Stimulated activated effector memory CD8-positive, alpha-beta T cell treated with anti-CD3 and anti-CD28 coated beads, Interleukin-12 subunit alpha, Interleukin-12 subunit beta, amount 100 ng/mL, for 72 hours (primary cell): ENCODE measurements at regions not wholly inside any gene's neighbourhood (a gene's known extent, or its start where the extent isn't known, plus 50 kb on each side); places are given as distances from the start of the nearest gene placed in this dataset.

Source experiments
- ATAC-seq: fragments of 150-1000 bp; cut with Tn5 transposase; 2 replicates; pipeline ENCODE4 v1.10.0; 2021
- DNase-seq, 2 donors: peaks; one replicate each; pipeline ENCODE4 v3.0.0; 2021 to 2022; ENCODE audit warnings: low spot score in 2 of 2
- H3K27ac Mint-ChIP-seq: one replicate; pipeline ENCODE4 v1.8.0; 2022; ENCODE audit warnings: mild to moderate bottlenecking, mixed read lengths
- H3K36me3 Mint-ChIP-seq: one replicate; pipeline ENCODE4 v1.8.0; 2022; ENCODE audit warnings: mild to moderate bottlenecking, mixed read lengths
- H3K4me1 Mint-ChIP-seq: one replicate; pipeline ENCODE4 v1.8.0; 2022; ENCODE audit warnings: mixed read lengths
- H3K4me3 Mint-ChIP-seq: one replicate; pipeline ENCODE4 v1.8.0; 2022; ENCODE audit warnings: mild to moderate bottlenecking, mixed read lengths
- H3K9me3 Mint-ChIP-seq: one replicate; pipeline ENCODE4 v1.8.0; 2022; ENCODE audit warnings: mixed read lengths

DNA sequence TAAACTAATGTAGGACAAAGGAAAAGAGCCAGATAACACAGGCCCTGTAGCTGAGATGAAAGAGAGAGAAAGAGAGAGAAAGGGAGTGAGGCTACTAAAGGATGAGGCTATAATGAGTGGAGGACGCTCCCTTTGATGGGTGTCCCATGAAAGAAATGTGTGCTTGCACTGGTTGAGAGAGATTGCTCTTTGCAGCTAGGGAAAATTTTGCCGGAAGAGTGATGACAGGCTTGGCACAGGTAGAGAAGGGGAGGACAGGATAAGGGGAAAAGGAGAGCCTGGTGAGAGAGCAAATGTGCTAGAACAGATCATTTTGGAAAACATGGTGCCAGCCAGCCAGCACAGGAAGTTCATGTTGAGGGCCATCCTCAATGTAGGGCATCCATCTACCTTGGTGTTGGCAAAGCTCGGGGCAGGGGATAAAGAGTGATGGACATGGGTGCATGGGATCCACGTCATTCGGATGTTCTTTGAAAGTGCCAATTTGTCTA is 248.6 kb downstream of the BTG1 start:
- H3K36me3 Mint-ChIP-seq: no peaks in the 10 kb centered on the region
- H3K27ac Mint-ChIP-seq: no peak overlapping the region
- no peak for DNase-seq
- H3K4me3 Mint-ChIP-seq: no peak overlapping the region
- H3K9me3 Mint-ChIP-seq: peaks cover 7% of the 10 kb centered on the region
- no peaks in the 10 kb centered on the region for H3K4me1 Mint-ChIP-seq
- no peak for ATAC-seq

DNA sequence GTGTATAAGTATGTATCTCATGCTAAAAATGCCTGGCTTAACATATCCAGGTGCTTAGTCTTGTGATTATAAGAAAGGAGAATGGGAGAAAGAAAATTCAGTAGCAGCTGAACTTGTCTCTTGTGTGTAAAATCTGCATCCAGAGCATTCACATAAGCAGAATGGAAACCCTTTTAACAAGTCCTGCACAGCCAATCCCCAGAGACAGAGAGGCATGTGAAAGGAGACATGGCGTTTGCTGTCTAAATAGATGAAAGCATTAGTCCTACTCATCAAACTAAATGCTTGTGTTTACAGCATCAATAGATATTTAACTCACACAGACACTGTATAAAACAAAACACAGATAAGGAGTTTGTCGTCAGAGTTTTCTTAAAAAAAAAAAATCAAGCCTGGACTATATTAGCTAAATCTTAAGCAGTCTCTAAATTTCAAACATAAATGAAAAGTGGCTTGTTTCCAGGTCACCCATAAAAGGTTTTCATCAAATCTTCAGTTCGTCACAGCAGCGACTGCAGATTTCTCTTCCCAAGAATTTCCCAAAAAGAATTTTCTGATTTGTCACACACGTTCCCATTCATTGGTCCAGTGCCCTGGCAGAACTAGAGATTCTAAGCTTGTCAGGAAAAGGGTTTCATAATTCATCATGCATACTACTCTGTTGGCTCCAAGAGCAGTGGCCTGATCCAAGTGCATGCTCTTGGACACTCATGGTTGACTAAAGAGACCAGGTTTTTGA is 249.2 kb downstream of the BTG1 start:
- no peak overlapping the region for H3K27ac Mint-ChIP-seq
- ATAC-seq (no peak), DNase-seq (no peak)
- no peak overlapping the region for H3K4me3 Mint-ChIP-seq
- H3K9me3 Mint-ChIP-seq: peaks cover 5% of the 10 kb centered on the region
- H3K4me1 Mint-ChIP-seq: no peaks in the 10 kb centered on the region
- H3K36me3 Mint-ChIP-seq: no peaks in the 10 kb centered on the region

DNA sequence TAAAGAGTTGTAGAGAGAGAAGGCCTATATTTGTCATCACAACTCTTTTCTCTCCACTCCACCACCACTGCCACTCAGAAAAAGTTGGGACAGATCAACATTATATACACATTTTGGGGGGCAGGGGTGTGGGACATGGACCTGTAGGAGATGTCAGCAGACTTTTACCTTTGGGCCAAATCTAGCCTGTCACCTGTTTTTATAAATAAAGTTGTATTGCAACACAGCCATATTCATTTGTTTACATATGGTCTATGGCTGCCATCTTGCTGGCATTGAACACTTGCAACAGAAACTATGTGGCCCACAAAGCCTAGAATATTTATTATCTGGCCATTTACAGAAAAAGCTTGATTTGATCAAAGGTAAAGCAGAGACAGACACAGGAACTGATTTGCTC is 250.7 kb downstream of the BTG1 start:
- Mint-ChIP-seq H3K36me3 (no peaks in the 10 kb centered on the region), H3K27ac (no peak overlapping the region), H3K9me3 (peaks cover 5% of the 10 kb centered on the region), H3K4me3 (no peak overlapping the region), H3K4me1 (no peaks in the 10 kb centered on the region)
- DNase-seq (no peak), ATAC-seq (no peak)

DNA sequence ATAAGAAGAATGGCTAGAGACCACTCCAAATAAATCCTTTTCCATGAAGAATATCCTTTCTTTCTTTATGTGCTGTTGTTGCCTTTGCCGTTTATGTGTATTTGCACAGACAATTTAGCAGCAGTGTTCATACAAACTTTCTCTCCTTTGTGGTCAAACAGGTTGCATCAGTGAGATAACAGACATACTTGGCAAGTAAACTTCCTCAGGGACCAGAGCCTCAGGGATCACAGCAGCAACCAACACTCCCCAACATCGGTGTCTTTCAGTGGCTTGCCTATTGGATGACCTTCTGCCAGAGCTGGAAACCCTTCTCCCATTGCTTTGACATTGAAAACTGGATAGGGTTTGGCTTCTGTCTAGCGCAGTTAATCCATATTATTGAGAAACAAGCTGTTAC is 252.2 kb downstream of the BTG1 start:
- Mint-ChIP-seq H3K36me3 (no peaks in the 10 kb centered on the region), H3K27ac (no peak overlapping the region), H3K9me3 (peaks cover 5% of the 10 kb centered on the region), H3K4me3 (no peak overlapping the region), H3K4me1 (no peaks in the 10 kb centered on the region)
- DNase-seq (no peak), ATAC-seq (no peak)

DNA sequence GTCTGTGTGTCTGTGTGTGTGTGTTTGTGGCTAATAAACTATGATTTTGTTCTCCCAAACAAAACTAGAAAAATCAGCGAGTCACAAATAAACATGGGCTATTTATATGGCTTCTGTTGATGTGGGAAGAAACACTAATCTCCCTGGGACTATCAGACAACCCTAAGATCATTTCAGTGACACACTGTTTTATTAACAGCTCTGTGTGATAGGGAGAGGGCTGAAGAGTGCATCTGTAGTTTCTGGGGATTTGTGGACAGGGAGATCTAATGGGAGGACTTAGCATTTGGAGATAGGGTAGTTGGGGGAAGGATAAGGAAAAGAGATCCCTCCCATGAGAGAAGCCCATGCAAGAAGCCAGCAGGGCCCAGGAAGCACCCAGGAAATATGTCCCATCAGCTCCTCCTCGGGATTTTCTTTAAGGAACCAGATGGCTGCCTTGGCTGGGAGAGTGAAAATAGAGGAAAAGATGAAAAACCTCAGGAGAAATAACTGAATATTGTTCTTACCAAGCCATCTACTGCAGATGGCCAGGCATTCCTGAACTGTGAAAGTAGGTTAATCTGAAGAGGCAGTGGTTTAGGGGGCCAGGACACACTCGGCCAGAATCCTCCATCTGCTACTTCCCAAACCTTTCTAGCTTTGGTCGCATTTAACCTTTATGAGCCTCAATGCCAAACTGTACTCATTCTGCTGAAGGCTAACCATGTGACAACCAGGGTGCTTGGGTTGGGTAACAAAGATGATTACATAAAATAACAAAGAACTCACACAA is 253.4 kb downstream of the BTG1 start:
- H3K36me3 Mint-ChIP-seq: no peaks in the 10 kb centered on the region
- H3K4me1 Mint-ChIP-seq: no peaks in the 10 kb centered on the region
- no peak overlapping the region for H3K4me3 Mint-ChIP-seq
- no peak for ATAC-seq
- peaks cover 5% of the 10 kb centered on the region for H3K9me3 Mint-ChIP-seq
- no peak for DNase-seq
- peak overlapping the region; percentile 56 for H3K27ac Mint-ChIP-seq

DNA sequence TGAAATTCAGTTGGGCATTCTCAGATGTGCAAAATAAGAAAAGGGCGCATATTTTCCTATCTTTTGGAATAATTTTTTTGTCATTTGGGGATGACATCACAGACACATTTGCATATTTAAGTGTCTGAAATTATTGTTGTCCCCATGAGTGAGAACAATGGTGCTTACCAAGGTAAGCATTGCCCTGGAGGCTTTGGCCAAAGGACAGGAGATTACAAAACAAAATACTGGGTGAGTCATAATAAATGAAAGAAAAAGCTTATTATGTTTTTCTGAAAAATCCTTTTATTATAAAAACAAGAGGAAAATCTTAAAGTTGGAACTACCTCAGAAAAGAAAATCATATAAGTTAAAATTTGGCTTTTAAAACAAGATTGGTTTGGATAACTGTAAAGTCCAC is 254.9 kb downstream of the BTG1 start:
- Mint-ChIP-seq H3K4me3 (no peak overlapping the region), H3K27ac (no peak overlapping the region), H3K4me1 (no peaks in the 10 kb centered on the region), H3K9me3 (no peaks in the 10 kb centered on the region), H3K36me3 (no peaks in the 10 kb centered on the region)
- ATAC-seq (no peak), DNase-seq (no peak)

DNA sequence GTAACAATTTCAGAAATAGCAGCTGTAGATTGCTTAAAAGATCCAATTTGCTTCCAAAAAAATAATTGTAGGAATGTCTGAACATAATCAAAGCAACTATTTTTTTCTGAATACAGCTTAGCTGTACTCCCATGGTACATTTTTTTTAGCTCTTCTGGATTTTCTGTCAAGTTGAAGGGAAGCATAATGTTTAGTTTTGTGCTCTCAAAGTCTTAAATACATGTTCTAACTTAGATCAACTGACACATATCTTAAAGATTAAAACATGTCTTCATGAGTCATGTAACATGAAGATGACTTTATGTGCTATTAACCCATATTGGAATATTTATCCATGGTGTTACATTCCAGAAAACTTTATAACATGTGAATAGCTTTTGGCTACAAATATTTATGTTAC is 255.7 kb downstream of the BTG1 start:
- no peak for ATAC-seq
- no peak overlapping the region for H3K27ac Mint-ChIP-seq

DNA sequence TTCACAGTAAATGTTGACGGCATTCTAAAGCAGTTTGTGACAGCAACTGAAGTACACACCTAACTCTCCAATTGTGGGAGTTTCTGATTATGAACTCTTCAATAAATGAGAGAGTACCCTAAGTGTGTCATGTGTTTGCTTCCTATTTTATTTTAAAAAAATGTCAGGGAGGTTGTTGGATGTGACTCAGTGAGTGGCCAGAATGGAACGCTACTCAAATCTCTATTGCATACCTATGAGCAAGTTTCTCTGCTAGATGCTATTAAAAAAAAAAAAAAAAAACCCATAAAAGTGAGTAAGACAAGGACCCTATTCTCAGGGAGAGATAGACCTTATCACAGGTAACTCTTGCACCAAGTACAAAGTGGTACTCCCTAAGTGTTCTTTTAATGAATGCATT is 256.6 kb downstream of the BTG1 start:
- Mint-ChIP-seq H3K4me1 (no peaks in the 10 kb centered on the region), H3K36me3 (no peaks in the 10 kb centered on the region), H3K4me3 (no peak overlapping the region), H3K9me3 (no peaks in the 10 kb centered on the region), H3K27ac (no peak overlapping the region)
- ATAC-seq (no peak), DNase-seq (no peak)

More for the DNA sequence above, 255.7 kb downstream of the BTG1 start:
- no peak for DNase-seq
- no peaks in the 10 kb centered on the region for H3K4me1 Mint-ChIP-seq
- H3K4me3 Mint-ChIP-seq: no peak overlapping the region
- no peaks in the 10 kb centered on the region for H3K36me3 Mint-ChIP-seq
- H3K9me3 Mint-ChIP-seq: no peaks in the 10 kb centered on the region

DNA sequence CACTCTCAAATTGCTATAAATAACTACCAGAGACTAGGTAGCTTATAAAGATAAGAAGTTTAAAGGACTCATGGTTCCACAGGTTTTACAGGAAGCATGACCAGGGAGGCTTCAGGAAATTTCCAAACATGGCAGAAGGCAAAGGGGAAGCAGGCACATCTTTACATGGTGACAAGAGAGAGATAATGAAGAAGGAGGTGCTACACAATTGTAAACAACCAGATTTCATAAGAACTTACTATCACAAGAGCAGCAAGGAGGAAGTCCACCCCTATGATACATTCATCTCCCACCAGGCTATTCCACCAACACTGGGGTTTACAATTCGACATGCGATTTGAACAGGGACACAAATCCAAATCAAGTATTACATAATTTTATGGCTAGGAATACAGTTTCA is 257.7 kb downstream of the BTG1 start:
- DNase-seq (no peak), ATAC-seq (no peak)
- Mint-ChIP-seq H3K36me3 (no peaks in the 10 kb centered on the region), H3K4me1 (no peaks in the 10 kb centered on the region), H3K9me3 (no peaks in the 10 kb centered on the region), H3K4me3 (no peak overlapping the region), H3K27ac (no peak overlapping the region)

DNA sequence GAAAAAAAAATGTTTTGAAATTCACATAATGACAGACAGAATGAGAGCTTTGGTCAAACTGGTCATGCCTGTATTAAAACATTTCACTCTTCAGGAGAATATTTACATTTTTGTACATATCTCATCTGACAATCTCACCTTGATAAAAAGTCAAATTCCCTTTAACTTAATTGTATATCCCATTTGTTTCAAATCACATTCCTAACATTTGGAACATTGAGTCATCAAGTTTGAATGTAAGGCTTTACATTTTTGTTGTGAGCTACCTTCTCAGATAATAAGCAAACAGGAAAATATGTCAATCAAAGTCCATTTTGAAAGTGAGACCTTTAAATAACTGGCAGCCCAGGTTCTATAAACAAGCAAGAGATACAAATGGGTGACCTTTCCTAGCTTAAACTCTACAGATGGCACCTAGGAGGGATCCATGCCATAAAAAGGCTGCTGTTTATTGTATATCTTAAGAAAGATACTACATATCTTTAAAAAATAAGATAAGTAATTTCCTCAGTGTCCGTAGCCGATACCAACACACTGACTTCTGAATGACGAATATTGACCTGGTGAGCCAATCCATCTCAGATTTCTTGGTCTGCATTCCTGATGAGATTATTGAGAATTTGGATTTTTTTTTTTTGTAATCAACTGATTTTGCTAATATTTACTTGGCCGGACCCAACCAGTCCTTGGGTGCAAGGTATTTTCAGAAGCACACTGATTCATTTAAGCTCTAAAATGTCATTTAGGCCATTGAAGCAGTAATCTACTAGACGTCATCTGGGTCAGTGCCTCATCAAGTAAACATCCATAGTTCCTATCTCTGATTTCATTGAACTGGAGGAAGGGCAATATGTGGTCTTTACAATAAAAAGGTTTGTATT is 259.6 kb downstream of the BTG1 start:
- no peak for DNase-seq
- ATAC-seq: no peak

DNA sequence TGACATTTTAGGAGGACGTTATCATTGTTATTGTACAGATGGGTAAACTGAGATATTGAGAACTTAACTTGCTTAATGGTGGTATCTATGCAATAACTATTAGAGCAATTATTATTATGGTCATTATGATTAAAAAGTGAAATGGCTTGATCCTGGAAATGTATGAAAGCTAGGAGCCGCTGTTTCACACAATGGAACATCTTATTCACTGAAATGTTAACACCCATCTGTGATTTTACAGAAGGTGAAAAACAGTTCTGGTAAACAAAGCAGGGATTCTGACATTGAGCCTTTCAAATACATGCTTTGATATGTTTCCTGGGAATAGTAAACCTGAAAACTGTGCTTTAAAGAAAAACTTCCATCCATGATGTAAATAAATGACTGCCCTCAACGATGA is 261.4 kb downstream of the BTG1 start:
- no peak for DNase-seq
- H3K36me3 Mint-ChIP-seq: no peaks in the 10 kb centered on the region
- no peak for ATAC-seq
- H3K9me3 Mint-ChIP-seq: no peaks in the 10 kb centered on the region
- no peak overlapping the region for H3K4me3 Mint-ChIP-seq
- H3K27ac Mint-ChIP-seq: no peak overlapping the region
- peaks cover 10% of the 10 kb centered on the region for H3K4me1 Mint-ChIP-seq

More for the DNA sequence above, 259.6 kb downstream of the BTG1 start:
- no peaks in the 10 kb centered on the region for H3K4me1 Mint-ChIP-seq
- H3K27ac Mint-ChIP-seq: no peak overlapping the region
- H3K9me3 Mint-ChIP-seq: no peaks in the 10 kb centered on the region
- no peak overlapping the region for H3K4me3 Mint-ChIP-seq
- no peaks in the 10 kb centered on the region for H3K36me3 Mint-ChIP-seq

DNA sequence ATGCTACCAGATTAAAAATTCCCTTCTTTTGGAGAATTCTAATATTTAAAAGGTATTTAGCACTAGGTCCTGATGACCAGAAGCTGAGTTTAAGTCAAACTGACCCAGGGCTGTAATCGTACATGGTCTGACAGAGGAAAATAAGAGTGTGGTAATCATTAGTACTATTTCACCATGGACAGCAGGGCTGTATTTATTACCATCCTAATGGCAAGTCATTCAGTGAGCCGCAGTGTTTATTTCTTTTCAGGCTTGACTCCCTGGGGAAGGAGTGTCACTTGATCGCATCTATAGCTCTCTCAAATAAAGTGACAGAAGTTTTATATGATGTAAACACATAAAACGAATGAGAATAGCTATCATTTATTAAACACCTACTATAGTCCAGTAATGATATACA is 261.8 kb downstream of the BTG1 start:
- DNase-seq: no peak
- no peaks in the 10 kb centered on the region for H3K36me3 Mint-ChIP-seq
- H3K4me1 Mint-ChIP-seq: peaks cover 10% of the 10 kb centered on the region
- H3K27ac Mint-ChIP-seq: no peak overlapping the region
- no peak overlapping the region for H3K4me3 Mint-ChIP-seq
- no peak for ATAC-seq
- H3K9me3 Mint-ChIP-seq: no peaks in the 10 kb centered on the region

DNA sequence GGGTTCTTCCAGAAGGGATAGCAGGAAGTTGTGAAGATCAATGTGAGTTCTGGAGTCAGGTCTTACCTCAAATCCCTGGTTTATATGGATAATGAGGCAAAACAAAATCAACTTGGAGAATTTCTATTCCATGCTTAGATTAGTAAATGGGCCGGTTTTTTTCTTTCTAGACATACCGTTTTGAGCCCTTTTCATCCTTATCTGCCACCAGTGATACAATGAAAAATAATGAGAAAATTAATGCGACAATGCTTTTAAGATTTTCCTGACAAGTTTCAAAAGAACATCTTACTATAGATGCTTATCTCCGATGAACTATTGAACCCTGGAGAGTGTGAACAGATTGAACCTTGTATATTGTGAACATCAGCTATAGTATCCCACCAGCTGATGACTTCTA is 262.7 kb downstream of the BTG1 start:
- H3K9me3 Mint-ChIP-seq: no peaks in the 10 kb centered on the region
- no peak overlapping the region for H3K27ac Mint-ChIP-seq
- ATAC-seq: no peak
- no peak overlapping the region for H3K4me3 Mint-ChIP-seq
- peaks cover 15% of the 10 kb centered on the region for H3K4me1 Mint-ChIP-seq
- H3K36me3 Mint-ChIP-seq: no peaks in the 10 kb centered on the region
- DNase-seq: no peak

DNA sequence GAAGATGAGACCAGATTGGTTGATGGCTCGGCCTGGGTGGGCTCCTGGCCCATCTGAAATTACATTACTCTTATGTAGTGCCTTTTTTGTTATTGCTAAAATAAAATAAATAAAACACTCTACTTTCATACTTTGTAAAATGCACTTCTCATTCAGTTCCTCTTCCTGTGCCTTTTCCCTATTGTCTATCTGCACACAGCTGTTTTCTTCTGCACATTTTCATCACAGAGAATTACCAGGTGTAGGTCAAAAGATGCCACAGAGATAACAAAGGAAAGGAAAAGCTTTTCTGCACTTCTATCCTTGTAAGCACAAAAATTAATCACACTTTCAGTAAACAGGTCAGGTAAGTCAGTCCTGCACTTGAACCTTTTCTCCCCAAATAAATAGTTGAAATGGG is 265.1 kb downstream of the BTG1 start:
- Mint-ChIP-seq H3K4me1 (peaks cover 38% of the 10 kb centered on the region), H3K9me3 (no peaks in the 10 kb centered on the region), H3K4me3 (no peak overlapping the region), H3K36me3 (peaks cover 7% of the 10 kb centered on the region), H3K27ac (no peak overlapping the region)
- ATAC-seq (no peak), DNase-seq (no peak)

DNA sequence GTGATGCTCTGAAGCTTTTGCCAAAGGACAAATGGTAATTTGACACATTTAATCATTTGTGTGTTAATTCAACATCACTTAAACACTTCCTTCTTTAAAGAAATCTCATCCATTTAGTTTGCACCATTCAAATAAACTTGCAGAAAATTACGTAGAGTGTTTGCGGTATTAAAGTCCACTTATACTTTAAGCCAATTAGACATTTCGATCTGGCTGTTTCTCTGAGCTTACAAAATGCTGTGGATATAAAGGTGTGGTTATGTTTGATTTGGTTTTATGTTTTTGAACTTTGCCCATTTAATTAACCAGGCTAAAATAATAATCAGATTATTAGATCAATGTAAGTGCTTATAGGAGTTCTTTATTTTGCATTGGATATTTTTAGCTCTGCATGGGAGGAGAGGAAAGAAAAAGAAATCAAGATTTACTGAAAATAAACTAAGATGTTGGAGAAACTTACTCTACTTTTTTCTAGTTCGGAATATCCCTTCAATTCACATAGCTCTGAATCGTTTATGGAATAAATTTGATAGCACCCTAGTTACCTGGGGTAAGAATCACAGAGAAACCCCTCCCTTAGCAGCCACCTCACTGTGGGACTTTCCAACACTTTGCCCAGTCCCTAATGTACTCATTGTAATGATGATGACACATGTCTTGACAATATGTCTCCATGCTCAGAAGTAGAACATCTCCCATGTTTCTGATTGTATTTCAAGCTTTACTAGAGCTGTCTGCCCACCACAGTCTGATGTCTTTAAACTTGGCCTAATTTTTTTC is 268.0 kb downstream of the BTG1 start:
- ATAC-seq (peak; percentile 69), DNase-seq (peak in 1 of 2 donors; percentile 57)
- peaks cover 58% of the 10 kb centered on the region for H3K4me1 Mint-ChIP-seq
- peaks cover 2% of the 10 kb centered on the region for H3K9me3 Mint-ChIP-seq
- peak overlapping the region; percentile 95 for H3K27ac Mint-ChIP-seq
- H3K36me3 Mint-ChIP-seq: peaks cover 7% of the 10 kb centered on the region
- peak overlapping the region; percentile 66 for H3K4me3 Mint-ChIP-seq
